GM12874 (cell line): ENCODE measurements at regions not wholly inside any gene's neighbourhood (a gene's known extent, or its start where the extent isn't known, plus 50 kb on each side); places are given as distances from the start of the nearest gene placed in this dataset.

Experiments
- CTCF ChIP-seq: IDR thresholded peaks from 2 replicates; pipeline ENCODE4 v1.5.1; 2011; ENCODE audit warnings: low read depth, mild to moderate bottlenecking, control low read depth, low read length, moderate library complexity; ENCODE audit not compliant: insufficient read depth

GRCh38 chr22:26775394-26775793, 118.0 kb downstream of the MIAT start:
- TF ChIP-seq CTCF, result no peak

- TF ChIP-seq CTCF, result no peak
Observed at GRCh38 chr22:26777156-26777801, 119.9 kb downstream of the MIAT start.

DNA sequence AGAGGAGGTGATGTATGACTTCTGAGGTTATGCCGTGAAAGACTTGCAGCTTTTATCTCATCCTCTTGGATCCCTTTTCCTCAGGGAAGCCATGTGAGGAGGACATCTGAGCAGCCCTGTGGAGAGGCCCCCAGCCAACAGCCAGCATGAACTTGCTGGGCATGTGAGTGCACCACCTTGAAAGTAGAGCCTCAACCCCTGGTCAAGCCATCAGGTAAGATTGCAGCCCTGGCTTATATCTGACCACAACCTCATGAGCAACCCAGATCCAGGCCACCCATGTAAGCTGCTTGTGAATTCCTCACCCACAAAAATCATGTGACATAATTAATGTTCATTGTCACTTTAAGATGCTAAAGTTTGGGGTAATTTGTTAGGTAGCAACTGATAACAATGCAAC, 121.0 kb downstream of the MIAT start:
- no peak for TF ChIP-seq CTCF

DNA sequence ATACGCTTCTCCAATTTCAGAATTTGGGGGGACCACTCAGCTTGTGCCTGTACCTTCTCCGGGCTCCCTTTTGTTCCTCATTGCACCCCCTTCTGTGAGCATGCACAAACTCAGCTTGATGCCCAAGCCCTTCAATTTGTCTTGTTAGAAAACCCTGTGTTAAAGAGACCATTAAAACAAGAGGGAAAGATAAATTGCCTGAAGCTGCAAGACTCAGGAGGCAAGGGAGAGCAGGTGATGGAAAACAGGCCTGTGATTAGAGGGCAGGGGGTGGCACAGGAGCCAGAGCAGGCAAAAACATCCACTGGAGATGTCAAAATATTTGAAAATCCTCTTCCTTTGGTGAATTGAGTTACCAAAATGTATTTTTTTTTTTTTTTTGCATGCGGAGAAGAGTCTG, 121.7 kb downstream of the MIAT start:
- no peak for TF ChIP-seq CTCF

GRCh38 chr22:26779929-26780328, 122.5 kb downstream of the MIAT start:
- TF ChIP-seq CTCF, result no peak

DNA sequence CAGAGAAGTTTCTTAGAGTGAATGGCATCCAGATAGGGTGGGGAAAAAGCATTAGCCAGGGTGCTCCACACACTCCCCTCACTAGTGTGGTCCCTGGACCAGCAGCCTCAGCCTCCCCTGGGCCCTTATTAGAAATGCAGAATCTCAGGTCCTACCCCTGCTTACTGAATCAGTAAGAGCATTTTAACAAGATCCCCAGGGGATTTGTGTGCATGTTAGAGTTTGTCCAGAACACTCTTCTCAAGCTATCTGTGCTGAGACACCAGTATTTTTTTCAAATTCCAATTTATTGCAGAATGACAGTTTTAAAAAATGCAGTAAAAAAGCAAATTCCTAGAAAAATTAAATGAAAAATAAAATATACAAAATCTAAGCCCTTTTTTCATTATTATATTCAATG, 123.1 kb downstream of the MIAT start:
- no peak for TF ChIP-seq CTCF

DNA sequence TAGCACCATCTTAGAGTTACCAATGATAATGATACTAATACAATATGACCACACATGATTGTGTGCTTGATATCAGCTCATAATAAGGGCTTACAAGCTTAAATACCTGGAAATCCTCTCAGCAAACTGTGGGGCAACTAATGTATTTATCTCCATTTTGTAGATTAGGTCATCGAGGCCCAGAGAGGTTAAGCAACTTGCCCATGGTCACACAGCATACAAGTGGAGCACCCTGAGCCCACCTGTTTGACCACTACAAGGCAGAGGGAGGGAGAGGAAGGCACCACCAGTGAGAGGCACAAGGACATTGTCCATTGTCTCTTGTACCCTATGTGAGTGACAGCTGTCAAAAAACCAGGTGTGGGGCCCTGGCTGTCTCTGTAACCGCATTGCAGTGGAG, 123.7 kb downstream of the MIAT start:
- TF ChIP-seq CTCF, result no peak

- TF ChIP-seq CTCF, result no peak
Observed at GRCh38 chr22:26781596-26781995, 124.2 kb downstream of the MIAT start.
